PC-3 (cell line): ENCODE measurements at regions not wholly inside any gene's neighbourhood (a gene's known extent, or its start where the extent isn't known, plus 50 kb on each side); places are given as distances from the start of the nearest gene placed in this dataset.

Experiments used
- ATAC-seq: fragments of 200-7000 bp; cut with Tn5 transposase; 2 replicates; pipeline ENCODE4 v1.9.1; 2020; ENCODE audit warnings: mild to moderate bottlenecking, moderate library complexity
- BruUV-seq: library from RNA; stranded (reverse); fragments of 400-500 nt; replicated peaks from 2 replicates; lab custom pipeline; 2021; lab: Mats Ljungman, UMichigan
- CTCF ChIA-PET: fragments of 300-600 bp; sonication (Branson Sonifier 250); formaldehyde crosslinking; loops from one replicate; lab custom pipeline; 2022; ENCODE audit warnings: antibody characterized with exemption; lab: Charles Lee
- POLR2A ChIA-PET: fragments of 300-600 bp; sonication (Branson Sonifier 250); formaldehyde crosslinking; loops from one replicate; lab custom pipeline; 2022; ENCODE audit warnings: antibody characterized with exemption; ENCODE audit not compliant: unreplicated experiment; lab: Charles Lee
- DNase-seq: peaks from one replicate; pipeline ENCODE4 v3.0.0-alpha.2; 2015
- H2AFZ ChIP-seq: fragments of 300-600 bp; sonication (generic); 2 replicates; pipeline ENCODE4 v1.6.0; 2016; ENCODE audit warnings: antibody characterized with exemption, low read length
- H3F3A ChIP-seq: fragments of 300-600 bp; sonication (generic); one replicate; pipeline ENCODE4 v1.6.0; 2017; ENCODE audit warnings: antibody characterized with exemption, low read length, control low read depth, mild to moderate bottlenecking; ENCODE audit not compliant: unreplicated experiment
- H3K27ac ChIP-seq: fragments of 300-600 bp; sonication (generic); 2 replicates; pipeline ENCODE4 v1.5.1; 2016; ENCODE audit warnings: mild to moderate bottlenecking, low read length
- H3K27me3 ChIP-seq: fragments of 300-600 bp; sonication (generic); 2 replicates; pipeline ENCODE4 v1.6.1; 2016; ENCODE audit warnings: low read length, mixed read lengths
- H3K36me3 ChIP-seq: fragments of 300-600 bp; sonication (generic); 2 replicates; pipeline ENCODE4 v1.6.1; 2016; ENCODE audit warnings: low read depth, mixed run types, low read length, mixed read lengths
- H3K4me1 ChIP-seq: fragments of 300-600 bp; sonication (generic); 2 replicates; pipeline ENCODE4 v1.5.1; 2016; ENCODE audit warnings: low read length; ENCODE audit not compliant: insufficient read depth
- H3K4me2 ChIP-seq: fragments of 300-600 bp; sonication (generic); 2 replicates; pipeline ENCODE4 v1.6.0; 2016; ENCODE audit warnings: low read length
- H3K4me3 ChIP-seq: fragments of 300-600 bp; sonication (generic); 2 replicates; pipeline ENCODE4 v1.5.1; 2016; ENCODE audit warnings: mild to moderate bottlenecking, low read length, mixed read lengths
- H3K79me2 ChIP-seq: fragments of 300-600 bp; sonication (generic); 2 replicates; pipeline ENCODE4 v1.6.1; 2017; ENCODE audit warnings: low read length, mixed read lengths
- H3K9ac ChIP-seq: fragments of 300-600 bp; sonication (generic); 2 replicates; pipeline ENCODE4 v1.6.0; 2016; ENCODE audit warnings: mild to moderate bottlenecking, low read length
- H3K9me2 ChIP-seq: fragments of 300-600 bp; sonication (generic); replicated peaks from 2 replicates; pipeline ENCODE4 v1.6.1; 2016; ENCODE audit warnings: mixed run types, low read length, mixed read lengths
- H3K9me3 ChIP-seq: fragments of 300-600 bp; sonication (generic); 2 replicates; pipeline ENCODE4 v1.6.1; 2016; ENCODE audit warnings: low read length, mixed read lengths
- H4K20me1 ChIP-seq: fragments of 300-600 bp; sonication (generic); 2 replicates; pipeline ENCODE4 v1.6.1; 2016; ENCODE audit warnings: low read length, mixed read lengths
- CTCF ChIP-seq: fragments of 300-600 bp; sonication (generic); conservative IDR thresholded peaks from 2 replicates; pipeline ENCODE4 v1.5.1; 2017; ENCODE audit warnings: antibody characterized with exemption, low read depth, mild to moderate bottlenecking, low read length
- EZH2 ChIP-seq: fragments of 300-600 bp; sonication (generic); IDR thresholded peaks from one replicate; pipeline ENCODE4 v1.6.1; 2017; ENCODE audit warnings: antibody characterized with exemption, mild to moderate bottlenecking, low read length; ENCODE audit not compliant: unreplicated experiment
- EZH2phosphoT487 ChIP-seq: fragments of 300-600 bp; sonication (generic); IDR thresholded peaks from 2 replicates; pipeline ENCODE4 v1.6.1; 2018; ENCODE audit warnings: mild to moderate bottlenecking, antibody characterized with exemption, low read length, borderline replicate concordance
- intact Hi-C: fragments of 100-400 bp; cut with micrococcal nuclease; formaldehyde crosslinking; loops from 2 replicates; pipeline ENCODE4 v1.9.0; 2023

DNA sequence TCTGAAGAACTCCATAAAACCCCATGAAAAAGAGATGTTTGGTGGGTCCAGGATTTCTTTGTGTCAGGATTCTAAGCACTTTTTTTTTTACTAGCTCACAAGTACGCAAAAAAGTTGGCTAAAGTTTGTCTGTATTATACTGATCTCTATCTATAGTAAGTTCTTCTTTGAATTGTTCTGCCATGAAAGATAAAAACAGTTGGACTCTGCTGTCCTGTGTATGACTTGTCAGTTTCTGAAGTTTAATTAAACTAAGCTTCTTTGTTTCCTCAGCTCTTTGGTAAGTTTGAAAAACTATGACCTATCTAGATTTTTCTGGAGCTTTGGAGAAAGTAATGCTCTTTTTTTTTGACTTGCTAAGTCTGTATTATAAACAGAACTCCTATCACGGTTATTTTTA lies 812.2 kb upstream of the LUZP2 start:
- DNase-seq (no peak), ATAC-seq (no peak)
- Histone ChIP-seq H3F3A (no peaks in the 10 kb centered on the region), H3K9me3 (no peaks in the 10 kb centered on the region), H3K9ac (no peak overlapping the region), H3K4me1 (peaks cover 9% of the 10 kb centered on the region), H3K36me3 (no peaks in the 10 kb centered on the region), H3K27ac (no peak overlapping the region), H3K4me2 (no peak overlapping the region), H4K20me1 (no peaks in the 10 kb centered on the region), H3K27me3 (no peaks in the 10 kb centered on the region), H3K4me3 (no peak overlapping the region), H3K9me2 (no peaks in the 10 kb centered on the region; the same call in 1 of the 2 replicates), H3K79me2 (no peaks in the 10 kb centered on the region), H2AFZ (no peak overlapping the region)
- no peak for TF ChIP-seq EZH2
- no peak for TF ChIP-seq CTCF
- intact Hi-C loops = no loop called here
- CTCF ChIA-PET = no interaction called here
- no TSS peak for BruUV-seq
- POLR2A ChIA-PET = no interaction called here

DNA sequence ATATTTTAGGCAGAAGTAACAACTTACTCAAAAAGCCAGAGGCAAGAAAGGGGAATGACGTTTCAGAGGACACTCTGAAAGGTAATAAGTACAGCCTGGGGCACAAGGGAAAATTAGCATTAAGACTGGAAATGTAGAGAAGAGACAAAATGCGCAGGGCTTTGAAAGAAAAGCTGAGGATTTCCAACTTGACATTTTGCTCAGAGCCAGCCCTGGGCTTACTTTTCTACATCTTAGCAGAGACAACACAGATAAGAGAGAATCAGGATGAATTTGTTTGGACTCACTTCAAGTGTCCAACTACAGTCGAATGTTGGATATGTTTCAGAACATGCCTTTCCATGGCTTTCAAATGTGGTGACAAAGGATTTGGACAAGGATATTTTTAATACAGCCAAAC lies 808.9 kb upstream of the LUZP2 start:
- no TSS peak for BruUV-seq
- Histone ChIP-seq H3K4me3 (no peak overlapping the region), H3K9me2 (no peaks in the 10 kb centered on the region; the same call in 1 of the 2 replicates), H3F3A (no peaks in the 10 kb centered on the region), H3K79me2 (no peaks in the 10 kb centered on the region), H4K20me1 (no peaks in the 10 kb centered on the region), H3K36me3 (no peaks in the 10 kb centered on the region), H3K9ac (no peak overlapping the region), H2AFZ (no peak overlapping the region), H3K27ac (no peak overlapping the region), H3K4me2 (no peak overlapping the region), H3K27me3 (no peaks in the 10 kb centered on the region), H3K9me3 (no peaks in the 10 kb centered on the region), H3K4me1 (peaks cover 9% of the 10 kb centered on the region)
- ChIA-PET POLR2A (no interaction called here), CTCF (no interaction called here)
- intact Hi-C loops = no loop called here
- ATAC-seq (no peak), DNase-seq (no peak)
- TF ChIP-seq CTCF (no peak), EZH2 (no peak), EZH2phosphoT487 (no peak)

GRCh38 chr11:23688411-23688810 lies 808.4 kb upstream of the LUZP2 start:
- H3K4me2 ChIP-seq = no peak overlapping the region
- no peak overlapping the region for H3K9ac ChIP-seq
- TF ChIP-seq EZH2 = no peak
- TF ChIP-seq CTCF = no peak
- TF ChIP-seq EZH2phosphoT487 = no peak
- no peak overlapping the region for H3K4me3 ChIP-seq
- intact Hi-C loops = no loop called here
- BruUV-seq = no TSS peak
- H3K4me1 ChIP-seq = peaks cover 9% of the 10 kb centered on the region
- H3F3A ChIP-seq = no peaks in the 10 kb centered on the region
- ChIA-PET POLR2A (no interaction called here), CTCF (no interaction called here)
- no peaks in the 10 kb centered on the region; the same call in 1 of the 2 replicates for H3K9me2 ChIP-seq
- no peak for ATAC-seq
- no peaks in the 10 kb centered on the region for H4K20me1 ChIP-seq
- H3K9me3 ChIP-seq = no peaks in the 10 kb centered on the region
- H3K36me3 ChIP-seq = no peaks in the 10 kb centered on the region
- no peaks in the 10 kb centered on the region for H3K79me2 ChIP-seq
- no peak overlapping the region for H2AFZ ChIP-seq
- DNase-seq = no peak
- H3K27me3 ChIP-seq = no peaks in the 10 kb centered on the region
- H3K27ac ChIP-seq = no peak overlapping the region
